ENCODE measurements at regions not wholly inside any gene's neighbourhood (a gene's known extent, or its start where the extent isn't known, plus 50 kb on each side); places are given as distances from the start of the nearest gene placed in this dataset.
A peak's percentile ranks its signal among the peaks of the same experiment; 100 is the strongest.
"Not testable (repeated sequence)": the region's sequence is repeated elsewhere in the genome, so short reads cannot be mapped to it uniquely, and the experiment has no call there.

DNA sequence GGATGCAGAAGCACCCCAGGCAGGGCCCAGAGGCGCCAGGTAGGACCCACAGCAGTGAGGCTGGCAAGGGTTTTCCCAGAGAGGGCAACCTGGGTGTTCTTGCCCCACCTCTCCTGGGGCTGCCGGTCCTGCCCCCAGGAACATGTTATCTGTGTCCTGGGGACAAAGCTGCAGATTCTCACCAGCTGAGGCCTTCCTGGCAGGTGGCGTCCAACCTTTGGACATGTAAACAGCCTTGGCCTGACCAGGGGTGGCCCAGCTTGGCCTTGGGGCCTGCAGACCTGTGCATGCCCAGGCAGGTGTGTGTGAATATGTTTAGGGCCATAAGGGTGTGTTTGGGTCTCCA, 101.8 kb upstream of the LARP1 start:
- no peak overlapping the region for H3K27ac Mint-ChIP-seq
- CTCF ChIA-PET: no interaction called here
- no peaks in the 10 kb centered on the region for H3K36me3 Mint-ChIP-seq (ENCODE audit: low read depth)
- no peak for DNase-seq
- TF ChIP-seq, protein P1, sequence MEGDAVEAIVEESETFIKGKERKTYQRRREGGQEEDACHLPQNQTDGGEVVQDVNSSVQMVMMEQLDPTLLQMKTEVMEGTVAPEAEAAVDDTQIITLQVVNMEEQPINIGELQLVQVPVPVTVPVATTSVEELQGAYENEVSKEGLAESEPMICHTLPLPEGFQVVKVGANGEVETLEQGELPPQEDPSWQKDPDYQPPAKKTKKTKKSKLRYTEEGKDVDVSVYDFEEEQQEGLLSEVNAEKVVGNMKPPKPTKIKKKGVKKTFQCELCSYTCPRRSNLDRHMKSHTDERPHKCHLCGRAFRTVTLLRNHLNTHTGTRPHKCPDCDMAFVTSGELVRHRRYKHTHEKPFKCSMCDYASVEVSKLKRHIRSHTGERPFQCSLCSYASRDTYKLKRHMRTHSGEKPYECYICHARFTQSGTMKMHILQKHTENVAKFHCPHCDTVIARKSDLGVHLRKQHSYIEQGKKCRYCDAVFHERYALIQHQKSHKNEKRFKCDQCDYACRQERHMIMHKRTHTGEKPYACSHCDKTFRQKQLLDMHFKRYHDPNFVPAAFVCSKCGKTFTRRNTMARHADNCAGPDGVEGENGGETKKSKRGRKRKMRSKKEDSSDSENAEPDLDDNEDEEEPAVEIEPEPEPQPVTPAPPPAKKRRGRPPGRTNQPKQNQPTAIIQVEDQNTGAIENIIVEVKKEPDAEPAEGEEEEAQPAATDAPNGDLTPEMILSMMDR (IDR thresholded peaks at IDR 0.05): no peak
- H3K4me1 Mint-ChIP-seq: peaks cover 12% of the 10 kb centered on the region
- intact Hi-C loops (cut with micrococcal nuclease): no loop called here
- POLR2A ChIA-PET: no interaction called here
- no peak for ATAC-seq (ENCODE audit: low read depth)
- H3K27me3 Mint-ChIP-seq: peaks cover 2% of the 10 kb centered on the region
- no peak overlapping the region for H3K4me3 Mint-ChIP-seq
- H3K9me3 Mint-ChIP-seq: no peaks in the 10 kb centered on the region

DNA sequence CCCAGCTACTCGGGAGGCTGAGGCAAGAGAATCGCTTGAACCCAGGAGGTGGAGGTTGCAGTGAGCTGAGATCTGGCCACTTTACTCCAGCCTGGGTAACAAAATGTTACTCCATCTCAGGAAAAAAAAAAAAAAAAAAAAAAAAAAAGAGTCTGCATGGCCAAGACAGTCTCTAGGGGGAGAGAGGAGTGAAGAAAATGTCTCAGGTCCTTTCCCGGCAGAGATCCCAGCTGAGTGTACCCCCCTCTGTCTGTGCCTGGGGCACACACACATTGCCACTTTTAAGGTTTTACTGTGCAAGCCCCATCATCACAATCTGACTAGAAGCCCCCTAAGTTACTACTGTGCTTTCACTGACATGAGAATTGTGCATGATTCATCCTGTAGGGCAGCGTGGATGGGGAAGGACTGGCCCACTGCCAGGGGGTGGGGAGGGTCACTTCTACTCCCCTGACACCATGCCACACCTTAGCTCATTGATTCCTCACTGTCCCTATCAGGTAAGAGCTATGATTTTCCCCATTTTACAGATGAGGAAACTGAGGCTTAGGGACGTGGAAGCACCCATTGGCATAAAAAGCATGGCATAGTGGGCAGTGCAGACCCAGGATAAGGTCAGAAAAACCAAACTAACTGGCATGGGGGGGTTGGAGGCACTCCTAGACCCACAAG, 102.3 kb upstream of the LARP1 start:
- Mint-ChIP-seq H3K4me1 (peaks cover 13% of the 10 kb centered on the region), H3K36me3 (ENCODE audit: low read depth) (no peaks in the 10 kb centered on the region), H3K27ac (no peak overlapping the region), H3K27me3 (peaks cover 3% of the 10 kb centered on the region), H3K9me3 (no peaks in the 10 kb centered on the region), H3K4me3 (no peak overlapping the region)
- no peak for ATAC-seq (ENCODE audit: low read depth)
- POLR2A ChIA-PET: interaction anchor here (0.6 kb wide), 1 partner anchor 137 kb away, joined by 3 read pairs; no protein-coding TSS in a partner anchor
- DNase-seq: no peak
- intact Hi-C loops (cut with micrococcal nuclease): no loop called here
- CTCF ChIA-PET: no interaction called here
- TF ChIP-seq, protein P1 (IDR thresholded peaks at IDR 0.05): no peak

DNA sequence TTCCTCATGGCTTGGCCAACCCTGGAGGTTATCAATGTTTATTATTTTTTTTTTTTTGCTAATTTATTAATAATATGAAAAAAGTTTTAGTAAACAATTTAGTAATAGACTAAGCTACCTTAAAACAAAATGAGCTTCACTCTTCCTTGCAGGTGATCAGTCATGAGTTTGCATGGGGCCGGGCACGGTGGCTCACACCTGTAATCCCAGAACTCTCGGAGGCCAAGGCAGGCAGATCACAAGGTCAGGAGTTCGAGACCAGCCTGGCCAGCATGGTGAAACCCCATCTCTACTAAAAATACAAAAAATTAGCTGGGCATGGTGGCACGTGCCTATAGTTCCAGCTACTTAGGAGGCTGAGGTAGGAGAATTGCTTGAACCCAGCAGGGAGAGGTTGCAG, 103.4 kb upstream of the LARP1 start:
- not testable (repeated sequence) for DNase-seq; H3K27ac Mint-ChIP-seq; H3K4me3 Mint-ChIP-seq; H3K9me3 Mint-ChIP-seq; ATAC-seq (ENCODE audit: low read depth); H3K27me3 Mint-ChIP-seq; H3K36me3 Mint-ChIP-seq (ENCODE audit: low read depth)
- ChIA-PET CTCF (interaction anchor here (0.6 to 2.8 kb wide), 4 partner anchors 16 to 206 kb away, joined by 3 to 8 read pairs (median 6); partner anchors contain the start of gene CNOT8), POLR2A (interaction anchor here (0.7 kb wide), 1 partner anchor 266 kb away, joined by 4 read pairs; no protein-coding TSS in a partner anchor)
- intact Hi-C loops (cut with micrococcal nuclease): loop anchor here (2.0 kb wide), 4 partner anchors 31 to 293 kb away; partner anchors contain the start of genes CNOT8 and LARP1
- peaks cover 23% of the 10 kb centered on the region for H3K4me1 Mint-ChIP-seq

DNA sequence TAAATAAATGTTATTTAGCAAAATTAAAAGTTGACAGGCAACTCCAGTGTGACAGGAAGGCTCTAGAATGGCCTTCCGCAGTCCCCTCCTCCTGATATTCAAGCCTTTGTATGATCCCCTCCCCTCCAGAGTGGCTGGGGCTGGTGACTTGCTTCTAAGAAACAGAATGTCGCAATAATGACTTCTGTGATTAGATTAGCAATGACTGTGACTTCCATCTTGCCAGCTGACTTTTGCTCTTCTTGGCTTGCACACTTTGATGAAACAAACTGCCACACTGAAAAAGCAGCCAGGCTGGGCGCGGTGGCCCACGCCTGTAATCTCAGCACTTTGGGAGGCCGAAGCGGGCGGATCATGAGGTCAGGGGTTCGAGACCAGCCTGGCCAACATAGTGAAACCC, 106.5 kb upstream of the LARP1 start:
- TF ChIP-seq, protein P1 (IDR thresholded peaks at IDR 0.05): no peak
- ATAC-seq (ENCODE audit: low read depth) (no peak), DNase-seq (no peak)
- no peak overlapping the region for H3K4me3 Mint-ChIP-seq
- H3K27me3 Mint-ChIP-seq: peaks cover 9% of the 10 kb centered on the region
- ChIA-PET CTCF (no interaction called here), POLR2A (no interaction called here)
- no peak overlapping the region for H3K27ac Mint-ChIP-seq
- intact Hi-C loops (cut with micrococcal nuclease): no loop called here
- no peaks in the 10 kb centered on the region for H3K36me3 Mint-ChIP-seq (ENCODE audit: low read depth)
- H3K4me1 Mint-ChIP-seq: peaks cover 16% of the 10 kb centered on the region
- no peaks in the 10 kb centered on the region for H3K9me3 Mint-ChIP-seq

DNA sequence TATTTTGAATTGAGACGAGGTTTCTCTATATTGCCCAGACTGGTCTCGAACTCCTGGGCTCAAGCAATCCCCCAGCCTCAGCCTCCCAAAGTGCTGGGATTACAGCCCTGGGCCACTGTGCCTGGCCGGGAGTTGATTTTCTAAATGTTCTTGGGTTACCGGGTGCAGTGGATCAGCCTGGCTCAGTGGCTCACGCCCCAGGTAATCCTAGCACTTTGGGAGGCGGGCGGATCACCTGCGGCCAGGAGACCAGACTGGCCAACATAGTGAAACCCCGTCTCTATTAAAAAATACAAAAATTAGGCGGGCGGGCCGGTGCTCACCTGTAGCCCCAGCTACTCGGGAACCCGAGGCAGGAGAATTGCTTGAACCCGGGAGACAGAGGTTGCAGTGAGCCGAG, 106.9 kb upstream of the LARP1 start:
- Mint-ChIP-seq H3K36me3 (ENCODE audit: low read depth) (no peaks in the 10 kb centered on the region), H3K27ac (no peak overlapping the region), H3K9me3 (no peaks in the 10 kb centered on the region), H3K27me3 (peaks cover 9% of the 10 kb centered on the region), H3K4me1 (peaks cover 16% of the 10 kb centered on the region), H3K4me3 (no peak overlapping the region)
- ChIA-PET POLR2A (no interaction called here), CTCF (no interaction called here)
- DNase-seq (no peak), ATAC-seq (ENCODE audit: low read depth) (no peak)
- TF ChIP-seq, protein P1 (IDR thresholded peaks at IDR 0.05): no peak
- intact Hi-C loops (cut with micrococcal nuclease): no loop called here

DNA sequence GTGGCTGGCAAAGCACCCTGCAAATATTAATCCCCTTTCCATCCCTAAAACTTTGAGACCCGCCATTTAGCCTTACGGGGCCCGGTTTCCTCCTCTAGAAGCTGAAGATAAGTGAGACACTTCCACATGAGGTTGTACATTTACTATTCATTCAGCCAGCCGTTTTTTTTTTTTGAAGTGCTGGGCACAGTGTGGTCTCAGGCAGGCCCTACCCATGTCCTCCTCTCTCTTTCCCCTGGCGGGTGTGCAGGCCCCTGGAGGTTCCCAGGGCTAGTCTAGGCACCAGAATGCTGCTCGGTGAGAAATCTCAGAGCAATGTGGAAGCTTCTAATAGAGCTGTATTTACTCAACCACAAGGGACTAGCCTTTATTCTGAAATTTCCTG, 107.4 kb upstream of the LARP1 start:
- peak overlapping the region; percentile 87 for H3K4me3 Mint-ChIP-seq
- H3K27ac Mint-ChIP-seq: no peak overlapping the region
- intact Hi-C loops (cut with micrococcal nuclease): no loop called here
- ATAC-seq (ENCODE audit: low read depth) (no peak), DNase-seq (no peak)
- no peaks in the 10 kb centered on the region for H3K9me3 Mint-ChIP-seq
- H3K27me3 Mint-ChIP-seq: peaks cover 9% of the 10 kb centered on the region
- POLR2A ChIA-PET: no interaction called here
- no peaks in the 10 kb centered on the region for H3K36me3 Mint-ChIP-seq (ENCODE audit: low read depth)
- CTCF ChIA-PET: interaction anchor here (0.8 kb wide), 1 partner anchor 10 kb away, joined by 3 read pairs; no protein-coding TSS in a partner anchor
- peaks cover 16% of the 10 kb centered on the region for H3K4me1 Mint-ChIP-seq
- TF ChIP-seq, protein P1 (IDR thresholded peaks at IDR 0.05): no peak

All from activated B cell treated with CpG ODN at 0.5 μM for 24 hours (primary cell).